ENCODE measurements at regions not wholly inside any gene's neighbourhood (a gene's known extent, or its start where the extent isn't known, plus 50 kb on each side); places are given as distances from the start of the nearest gene placed in this dataset.
"Not testable (repeated sequence)": the region's sequence is repeated elsewhere in the genome, so short reads cannot be mapped to it uniquely, and the experiment has no call there.

DNA sequence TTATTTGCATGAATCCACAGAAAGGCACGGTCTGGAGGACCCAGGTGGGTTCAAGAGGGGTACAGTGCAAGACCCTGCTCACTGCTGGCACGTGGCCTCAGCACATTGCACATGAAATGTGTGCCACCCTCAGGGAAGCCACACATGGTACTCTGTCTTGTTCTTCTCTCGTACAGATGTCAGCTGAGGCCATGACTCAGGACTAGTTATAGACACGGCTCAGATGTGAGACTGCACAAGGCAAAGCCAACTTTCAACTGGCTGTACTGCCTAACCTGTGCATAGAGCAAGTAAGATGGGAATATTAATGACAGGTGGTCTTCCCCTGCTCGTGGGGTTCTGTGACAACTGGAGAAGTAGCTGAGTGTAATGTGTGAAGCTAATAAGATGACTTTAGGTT lies 249.4 kb upstream of the CTBP2 start:
- H2BK120ac ChIP-seq (ENCODE audit: insufficient read depth, low read length, poor library complexity) = no peak overlapping the region
- H3K18ac ChIP-seq (ENCODE audit: low read length) = no peak overlapping the region

GRCh38 chr10:125407557-125407956 lies 247.2 kb upstream of the CTBP2 start:
- Histone ChIP-seq H3K4me3 (ENCODE audit: low read depth, low read length) (no peak overlapping the region), H3K4me1 (ENCODE audit: control insufficient read depth in 1 of 2, insufficient read depth in 2 of 2, low read length in 2 of 2) (no peaks in the 10 kb centered on the region)

More for the DNA sequence above, 249.4 kb upstream of the CTBP2 start:
- Histone ChIP-seq H2AK5ac (ENCODE audit: low read length) (no peak overlapping the region), H4K91ac (ENCODE audit: low read depth, low read length) (no peak overlapping the region), H3K4me1 (ENCODE audit: control insufficient read depth in 1 of 2, insufficient read depth in 2 of 2, low read length in 2 of 2) (no peaks in the 10 kb centered on the region), H3K4me3 (ENCODE audit: low read depth, low read length) (no peak overlapping the region), H3K79me2 (ENCODE audit: control insufficient read depth, insufficient read depth, low read length, poor library complexity) (no peaks in the 10 kb centered on the region), H3K36me3 (ENCODE audit: control insufficient read depth in 1 of 2, insufficient read depth in 2 of 2, low read length in 2 of 2) (no peaks in the 10 kb centered on the region), H3K9ac (ENCODE audit: low read length) (no peak overlapping the region), H3K14ac (ENCODE audit: low read length) (no peak overlapping the region), H3K79me1 (ENCODE audit: low read length) (no peaks in the 10 kb centered on the region), H3K4ac (ENCODE audit: low read depth, low read length) (no peak overlapping the region), H2AFZ (ENCODE audit: insufficient read depth, low read length, poor library complexity) (no peak overlapping the region), H3K27ac (ENCODE audit: low read depth, low read length) (no peak overlapping the region), H4K8ac (ENCODE audit: low read depth, low read length) (no peak overlapping the region), H3K4me2 (ENCODE audit: low read length) (no peak overlapping the region), H2BK5ac (ENCODE audit: low read depth, low read length, poor library complexity) (no peak overlapping the region), H3K23ac (ENCODE audit: low read length) (no peak overlapping the region), H4K12ac (ENCODE audit: low read depth, low read length) (no peak overlapping the region), H3K9me3 (ENCODE audit: insufficient read depth, low read depth, low read length) (no peaks in the 10 kb centered on the region), H2BK12ac (ENCODE audit: low read length) (no peak overlapping the region), H3K27me3 (ENCODE audit: insufficient read depth, low read length) (no peaks in the 10 kb centered on the region)
- no peak for DNase-seq
- WGBS (ENCODE audit: extremely low coverage, insufficient coverage, insufficient read length) = no CpG with 5 or more reads among the region's 5 CpGs

GRCh38 chr10:125407000-125407502 lies 246.7 kb upstream of the CTBP2 start:
- DNase-seq = peak; percentile 26 to 33
- Histone ChIP-seq H3K14ac (ENCODE audit: low read length) (no peak overlapping the region), H3K4me1 (ENCODE audit: control insufficient read depth in 1 of 2, insufficient read depth in 2 of 2, low read length in 2 of 2) (no peaks in the 10 kb centered on the region), H2AK5ac (ENCODE audit: low read length) (no peak overlapping the region), H4K91ac (ENCODE audit: low read depth, low read length) (no peak overlapping the region), H3K79me1 (ENCODE audit: low read length) (no peaks in the 10 kb centered on the region), H2BK12ac (ENCODE audit: low read length) (no peak overlapping the region), H2BK120ac (ENCODE audit: insufficient read depth, low read length, poor library complexity) (no peak overlapping the region), H3K4me3 (ENCODE audit: low read depth, low read length) (no peak overlapping the region), H3K23ac (ENCODE audit: low read length) (no peak overlapping the region), H2BK5ac (ENCODE audit: low read depth, low read length, poor library complexity) (no peak overlapping the region), H3K9ac (ENCODE audit: low read length) (no peak overlapping the region), H4K12ac (ENCODE audit: low read depth, low read length) (no peak overlapping the region), H3K79me2 (ENCODE audit: control insufficient read depth, insufficient read depth, low read length, poor library complexity) (no peaks in the 10 kb centered on the region), H4K8ac (ENCODE audit: low read depth, low read length) (no peak overlapping the region), H3K27ac (ENCODE audit: low read depth, low read length) (no peak overlapping the region), H3K18ac (ENCODE audit: low read length) (no peak overlapping the region), H3K36me3 (ENCODE audit: control insufficient read depth in 1 of 2, insufficient read depth in 2 of 2, low read length in 2 of 2) (no peaks in the 10 kb centered on the region), H3K9me3 (ENCODE audit: insufficient read depth, low read depth, low read length) (no peaks in the 10 kb centered on the region), H3K4ac (ENCODE audit: low read depth, low read length) (no peak overlapping the region), H3K4me2 (ENCODE audit: low read length) (no peak overlapping the region), H3K27me3 (ENCODE audit: insufficient read depth, low read length) (no peaks in the 10 kb centered on the region), H2AFZ (ENCODE audit: insufficient read depth, low read length, poor library complexity) (no peak overlapping the region)
- WGBS (ENCODE audit: extremely low coverage, insufficient coverage, insufficient read length) = no CpG with 5 or more reads among the region's 3 CpGs

More at GRCh38 chr10:125407557-125407956, 247.2 kb upstream of the CTBP2 start:
- Histone ChIP-seq H3K27ac (ENCODE audit: low read depth, low read length) (no peak overlapping the region), H4K91ac (ENCODE audit: low read depth, low read length) (no peak overlapping the region), H3K27me3 (ENCODE audit: insufficient read depth, low read length) (no peaks in the 10 kb centered on the region), H3K36me3 (ENCODE audit: control insufficient read depth in 1 of 2, insufficient read depth in 2 of 2, low read length in 2 of 2) (no peaks in the 10 kb centered on the region), H3K4ac (ENCODE audit: low read depth, low read length) (no peak overlapping the region), H2BK12ac (ENCODE audit: low read length) (no peak overlapping the region), H3K14ac (ENCODE audit: low read length) (no peak overlapping the region), H3K79me2 (ENCODE audit: control insufficient read depth, insufficient read depth, low read length, poor library complexity) (no peaks in the 10 kb centered on the region), H2AK5ac (ENCODE audit: low read length) (no peak overlapping the region), H2BK120ac (ENCODE audit: insufficient read depth, low read length, poor library complexity) (no peak overlapping the region), H3K9ac (ENCODE audit: low read length) (no peak overlapping the region), H2BK5ac (ENCODE audit: low read depth, low read length, poor library complexity) (no peak overlapping the region), H3K18ac (ENCODE audit: low read length) (no peak overlapping the region), H3K79me1 (ENCODE audit: low read length) (no peaks in the 10 kb centered on the region), H3K23ac (ENCODE audit: low read length) (no peak overlapping the region), H3K4me2 (ENCODE audit: low read length) (no peak overlapping the region), H2AFZ (ENCODE audit: insufficient read depth, low read length, poor library complexity) (no peak overlapping the region), H3K9me3 (ENCODE audit: insufficient read depth, low read depth, low read length) (no peaks in the 10 kb centered on the region), H4K8ac (ENCODE audit: low read depth, low read length) (no peak overlapping the region), H4K12ac (ENCODE audit: low read depth, low read length) (no peak overlapping the region)
- no CpG with 5 or more reads among the region's 1 CpG for WGBS (ENCODE audit: extremely low coverage, insufficient coverage, insufficient read length)
- DNase-seq = no peak

GRCh38 chr10:125404902-125405301 lies 244.5 kb upstream of the CTBP2 start:
- H3K79me2 ChIP-seq (ENCODE audit: control insufficient read depth, insufficient read depth, low read length, poor library complexity); H2AFZ ChIP-seq (ENCODE audit: insufficient read depth, low read length, poor library complexity); H3K23ac ChIP-seq (ENCODE audit: low read length); H3K4me3 ChIP-seq (ENCODE audit: low read depth, low read length); H4K91ac ChIP-seq (ENCODE audit: low read depth, low read length); H3K9me3 ChIP-seq (ENCODE audit: insufficient read depth, low read depth, low read length); H2BK5ac ChIP-seq (ENCODE audit: low read depth, low read length, poor library complexity); H3K14ac ChIP-seq (ENCODE audit: low read length); H3K18ac ChIP-seq (ENCODE audit: low read length); H3K79me1 ChIP-seq (ENCODE audit: low read length); H3K4me1 ChIP-seq (ENCODE audit: control insufficient read depth in 1 of 2, insufficient read depth in 2 of 2, low read length in 2 of 2); H2BK12ac ChIP-seq (ENCODE audit: low read length); H3K27ac ChIP-seq (ENCODE audit: low read depth, low read length); H3K9ac ChIP-seq (ENCODE audit: low read length); H3K4me2 ChIP-seq (ENCODE audit: low read length); H3K36me3 ChIP-seq (ENCODE audit: control insufficient read depth in 1 of 2, insufficient read depth in 2 of 2, low read length in 2 of 2); H4K8ac ChIP-seq (ENCODE audit: low read depth, low read length); H4K12ac ChIP-seq (ENCODE audit: low read depth, low read length); H3K4ac ChIP-seq (ENCODE audit: low read depth, low read length); H2AK5ac ChIP-seq (ENCODE audit: low read length); H3K27me3 ChIP-seq (ENCODE audit: insufficient read depth, low read length); H2BK120ac ChIP-seq (ENCODE audit: insufficient read depth, low read length, poor library complexity); DNase-seq: not testable (repeated sequence)
